Stomach (tissue), 4 donors: ENCODE measurements at regions not wholly inside any gene's neighbourhood (a gene's known extent, or its start where the extent isn't known, plus 50 kb on each side); places are given as distances from the start of the nearest gene placed in this dataset.

ENCODE experiments used
- EP300 ChIP-seq: sonication (generic); formaldehyde crosslinking; IDR thresholded peaks from one replicate; pipeline ENCODE4 v1.6.1; 2017; ENCODE audit warnings: antibody characterized with exemption
- POLR2A ChIP-seq, 4 donors: fragments of 450-650 bp; IDR thresholded peaks; one replicate each; pipeline ENCODE4 v1.6.1; 2016; ENCODE audit warnings: antibody characterized with exemption in 4 of 4, control low read depth in 2 of 4, mild to moderate bottlenecking in 1 of 4, moderate library complexity in 1 of 4
- TF ChIP-seq, protein P1 (sequence below), 7 experiments: fragments of 450-650 bp in 4 of 7; fragments of 200-600 bp in 3 of 7; sonication (generic) in 3 of 7; IDR thresholded peaks; one replicate each; pipeline ENCODE4 v1.5.1; 2016 to 2019; ENCODE audit warnings: antibody characterized with exemption in 7 of 7, control low read depth in 2 of 7, mild to moderate bottlenecking in 1 of 7

DNA sequence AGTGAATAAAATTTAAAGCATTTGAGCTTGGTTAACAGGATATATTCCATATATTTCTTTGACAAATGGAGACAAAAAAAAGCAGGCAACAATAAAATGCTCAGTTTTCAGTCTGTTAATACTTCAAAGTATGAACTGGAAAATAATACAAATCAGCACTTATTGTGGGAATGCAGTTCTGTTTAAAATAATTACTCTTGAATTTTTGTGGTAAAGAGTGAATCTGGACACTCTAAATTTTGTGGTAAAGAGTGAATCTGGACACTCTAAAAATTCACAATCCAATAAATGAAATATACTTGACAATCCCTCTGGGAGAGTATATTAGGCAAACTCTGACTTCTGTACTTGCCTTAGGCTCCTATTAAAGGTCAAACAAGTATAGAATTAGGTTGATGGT lies 141.9 kb upstream of the RASA1 start:
- TF ChIP-seq, protein P1, sequence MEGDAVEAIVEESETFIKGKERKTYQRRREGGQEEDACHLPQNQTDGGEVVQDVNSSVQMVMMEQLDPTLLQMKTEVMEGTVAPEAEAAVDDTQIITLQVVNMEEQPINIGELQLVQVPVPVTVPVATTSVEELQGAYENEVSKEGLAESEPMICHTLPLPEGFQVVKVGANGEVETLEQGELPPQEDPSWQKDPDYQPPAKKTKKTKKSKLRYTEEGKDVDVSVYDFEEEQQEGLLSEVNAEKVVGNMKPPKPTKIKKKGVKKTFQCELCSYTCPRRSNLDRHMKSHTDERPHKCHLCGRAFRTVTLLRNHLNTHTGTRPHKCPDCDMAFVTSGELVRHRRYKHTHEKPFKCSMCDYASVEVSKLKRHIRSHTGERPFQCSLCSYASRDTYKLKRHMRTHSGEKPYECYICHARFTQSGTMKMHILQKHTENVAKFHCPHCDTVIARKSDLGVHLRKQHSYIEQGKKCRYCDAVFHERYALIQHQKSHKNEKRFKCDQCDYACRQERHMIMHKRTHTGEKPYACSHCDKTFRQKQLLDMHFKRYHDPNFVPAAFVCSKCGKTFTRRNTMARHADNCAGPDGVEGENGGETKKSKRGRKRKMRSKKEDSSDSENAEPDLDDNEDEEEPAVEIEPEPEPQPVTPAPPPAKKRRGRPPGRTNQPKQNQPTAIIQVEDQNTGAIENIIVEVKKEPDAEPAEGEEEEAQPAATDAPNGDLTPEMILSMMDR (IDR thresholded peaks at IDR 0.05) = no peak
- TF ChIP-seq POLR2A (IDR thresholded peaks at IDR 0.05) (no peak), EP300 (no peak)
